NCI-H345 treated with DMSO at 0.1 percent for 48 hours (cell line): ENCODE measurements at regions not wholly inside any gene's neighbourhood (a gene's known extent, or its start where the extent isn't known, plus 50 kb on each side); places are given as distances from the start of the nearest gene placed in this dataset.
"Not testable (repeated sequence)": the region's sequence is repeated elsewhere in the genome, so short reads cannot be mapped to it uniquely, and the experiment has no call there.

Source experiments
- DNase-seq: peaks from one replicate; lab custom pipeline; 2025; ENCODE audit not compliant: unreplicated experiment; lab: John Stamatoyannopoulos, UW

- no peak for DNase-seq
These were observed 385.9 kb upstream of the API5 start for GRCh38 chr11:42925916-42926315.

GRCh38 chr11:42947405-42947804 is 364.4 kb upstream of the API5 start:
- no peak for DNase-seq

GRCh38 chr11:42949738-42950376 is 361.9 kb upstream of the API5 start:
- not testable (repeated sequence) for DNase-seq

DNA sequence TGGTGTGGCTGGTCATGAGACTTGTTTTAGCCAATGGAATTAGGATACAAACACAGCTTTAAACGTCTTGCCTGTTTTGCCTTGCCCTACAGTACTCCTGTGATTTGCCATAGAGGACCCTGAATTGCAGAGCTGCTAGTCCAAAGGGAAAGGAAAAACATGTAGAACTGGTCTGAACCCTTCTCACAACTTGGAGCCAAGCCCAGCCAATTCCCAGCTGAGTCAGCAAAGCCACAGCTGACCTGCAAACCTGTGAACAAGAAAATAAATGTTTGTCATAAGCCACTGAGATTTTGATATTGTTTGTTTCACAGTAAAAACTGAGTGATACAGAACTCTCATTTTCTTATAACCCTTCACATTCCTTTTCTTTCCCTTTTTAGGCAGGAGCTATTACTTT is 360.5 kb upstream of the API5 start:
- DNase-seq: no peak

DNA sequence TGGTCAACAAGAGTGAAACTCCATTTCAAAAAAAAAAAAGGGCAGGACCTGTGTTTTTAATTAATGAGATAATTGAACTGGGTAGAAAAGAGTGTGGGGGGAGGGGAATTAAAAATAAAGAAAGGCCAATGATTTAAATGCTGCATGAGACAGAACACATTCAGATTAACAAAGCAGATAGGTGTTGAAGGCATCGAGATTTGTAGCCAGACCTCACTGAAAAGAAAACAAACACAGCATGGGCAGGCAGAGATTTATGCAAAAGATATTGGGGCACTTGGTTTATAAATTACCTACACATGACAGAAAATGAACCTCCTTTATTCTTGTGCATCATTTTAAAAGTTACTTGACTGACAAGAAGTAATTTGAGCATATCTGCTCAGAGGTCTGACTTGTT is 354.0 kb upstream of the API5 start:
- no peak for DNase-seq

DNA sequence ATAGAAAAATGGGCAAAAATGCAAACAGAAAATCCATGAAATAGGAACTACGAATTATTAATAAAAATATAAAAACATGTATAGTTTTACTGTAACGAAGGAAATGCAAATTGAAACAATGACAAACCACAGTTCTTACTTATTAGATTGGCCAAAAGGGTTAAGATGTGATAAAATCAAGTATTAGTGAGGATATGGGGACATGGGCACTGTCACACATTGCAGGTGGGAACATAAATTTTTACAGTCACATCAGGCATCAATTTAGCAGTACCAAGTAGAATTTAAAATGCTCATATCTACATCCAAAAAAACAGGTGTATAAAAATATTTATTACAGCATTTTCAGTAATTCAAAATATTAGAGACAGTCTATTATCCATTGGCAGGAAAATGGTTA is 353.2 kb upstream of the API5 start:
- DNase-seq: no peak

GRCh38 chr11:42960521-42961088 is 351.2 kb upstream of the API5 start:
- no peak for DNase-seq

GRCh38 chr11:42967653-42968052 is 344.1 kb upstream of the API5 start:
- DNase-seq: no peak

DNA sequence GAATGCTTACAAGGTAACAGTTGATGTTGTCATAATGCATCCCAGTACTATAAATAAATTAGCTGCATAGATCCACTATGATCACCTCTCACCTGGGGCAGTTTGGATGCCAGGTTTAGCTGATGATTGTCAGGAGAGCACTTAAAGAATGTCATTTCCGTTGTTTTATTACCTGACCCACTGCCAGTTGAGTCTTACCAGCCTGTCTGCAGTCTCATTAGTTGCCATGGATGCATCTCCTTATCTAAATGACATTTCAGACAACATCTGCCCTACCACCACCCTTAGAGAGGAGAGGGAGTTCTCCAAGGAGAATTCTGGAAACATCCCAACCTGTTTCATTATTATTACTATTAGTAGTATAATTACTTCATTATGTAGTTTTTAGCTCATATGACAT is 339.1 kb upstream of the API5 start:
- DNase-seq: no peak

DNA sequence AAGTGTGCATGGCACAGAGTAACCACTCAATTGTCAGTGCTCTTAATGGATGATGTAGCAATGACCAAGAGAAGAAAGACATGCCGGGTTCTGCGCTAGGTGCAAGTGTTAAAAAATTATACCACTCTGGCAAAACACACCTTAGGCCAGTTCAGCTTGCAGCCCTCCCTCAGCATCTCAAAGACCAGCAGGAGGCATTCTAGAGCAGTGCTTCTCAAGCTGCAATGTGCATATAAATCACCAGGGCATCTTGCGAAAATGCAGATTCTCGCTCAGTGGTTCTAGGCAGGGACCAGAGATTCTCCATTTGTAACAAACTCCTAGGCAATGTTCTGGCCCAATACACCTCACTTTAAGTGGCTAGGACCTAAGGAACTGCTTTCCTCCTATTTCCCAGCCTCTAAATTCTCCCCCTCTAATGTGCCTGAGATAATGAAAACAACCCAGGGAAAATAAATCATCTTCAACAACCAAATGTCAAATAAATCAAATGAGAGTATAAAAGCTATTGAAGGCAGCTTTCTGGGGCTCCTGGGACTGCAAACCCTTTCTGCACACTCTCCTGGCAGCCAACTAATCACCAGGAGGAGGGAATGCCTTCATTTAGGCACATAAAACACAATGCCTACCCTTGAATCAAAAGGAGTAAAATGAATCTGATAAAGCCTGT is 337.2 kb upstream of the API5 start:
- no peak for DNase-seq

GRCh38 chr11:42975180-42975529 is 336.6 kb upstream of the API5 start:
- DNase-seq: no peak

GRCh38 chr11:42976636-42977217 is 335.1 kb upstream of the API5 start:
- DNase-seq: no peak

DNA sequence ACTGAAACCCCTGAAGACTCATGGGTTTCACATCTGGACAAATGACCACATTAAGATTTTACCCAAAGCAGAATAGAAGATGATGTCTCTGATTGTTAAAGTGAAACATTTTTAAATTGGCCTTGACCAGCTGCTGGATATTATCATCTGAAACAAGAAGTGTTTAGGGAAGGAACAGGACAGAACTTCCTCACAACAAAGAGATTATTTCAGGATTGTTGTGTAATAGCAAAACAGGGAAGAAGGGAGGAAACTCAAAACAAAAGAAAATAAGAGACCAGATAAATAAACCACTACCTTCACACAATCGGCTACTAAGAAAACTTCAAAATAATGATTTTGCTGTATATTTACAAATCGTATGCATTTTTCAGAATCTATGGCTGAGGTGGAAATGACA is 319.2 kb upstream of the API5 start:
- no peak for DNase-seq

GRCh38 chr11:42996421-42997307 is 315.1 kb upstream of the API5 start:
- DNase-seq: no peak

GRCh38 chr11:43004879-43005278 is 306.9 kb upstream of the API5 start:
- not testable (repeated sequence) for DNase-seq

GRCh38 chr11:43010042-43010441 is 301.8 kb upstream of the API5 start:
- no peak for DNase-seq

- DNase-seq: no peak
These were observed 299.2 kb upstream of the API5 start for GRCh38 chr11:43012606-43013005.

GRCh38 chr11:43021466-43021865 is 290.3 kb upstream of the API5 start:
- no peak for DNase-seq

DNA sequence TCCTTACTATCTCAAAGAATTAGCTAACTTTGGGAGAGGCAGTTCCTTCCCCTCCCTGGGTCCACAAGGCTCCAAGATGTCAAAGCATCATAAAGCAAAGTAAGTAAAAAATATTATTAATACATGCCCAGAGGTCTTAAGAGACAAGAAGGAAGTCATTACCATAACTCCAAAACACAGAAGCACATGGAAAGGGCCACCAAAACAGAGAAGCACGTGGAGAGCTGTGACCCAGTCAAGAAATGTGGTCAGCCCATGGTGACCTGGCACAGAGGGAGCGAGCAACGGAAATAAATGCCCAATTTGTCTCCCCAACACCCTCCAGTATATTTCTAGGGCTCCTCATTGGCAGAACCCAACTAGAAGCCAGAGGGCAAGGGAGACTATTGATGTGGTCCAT is 277.5 kb upstream of the API5 start:
- no peak for DNase-seq

- DNase-seq: no peak
These were observed 276.7 kb upstream of the API5 start for GRCh38 chr11:43035086-43035485.

DNA sequence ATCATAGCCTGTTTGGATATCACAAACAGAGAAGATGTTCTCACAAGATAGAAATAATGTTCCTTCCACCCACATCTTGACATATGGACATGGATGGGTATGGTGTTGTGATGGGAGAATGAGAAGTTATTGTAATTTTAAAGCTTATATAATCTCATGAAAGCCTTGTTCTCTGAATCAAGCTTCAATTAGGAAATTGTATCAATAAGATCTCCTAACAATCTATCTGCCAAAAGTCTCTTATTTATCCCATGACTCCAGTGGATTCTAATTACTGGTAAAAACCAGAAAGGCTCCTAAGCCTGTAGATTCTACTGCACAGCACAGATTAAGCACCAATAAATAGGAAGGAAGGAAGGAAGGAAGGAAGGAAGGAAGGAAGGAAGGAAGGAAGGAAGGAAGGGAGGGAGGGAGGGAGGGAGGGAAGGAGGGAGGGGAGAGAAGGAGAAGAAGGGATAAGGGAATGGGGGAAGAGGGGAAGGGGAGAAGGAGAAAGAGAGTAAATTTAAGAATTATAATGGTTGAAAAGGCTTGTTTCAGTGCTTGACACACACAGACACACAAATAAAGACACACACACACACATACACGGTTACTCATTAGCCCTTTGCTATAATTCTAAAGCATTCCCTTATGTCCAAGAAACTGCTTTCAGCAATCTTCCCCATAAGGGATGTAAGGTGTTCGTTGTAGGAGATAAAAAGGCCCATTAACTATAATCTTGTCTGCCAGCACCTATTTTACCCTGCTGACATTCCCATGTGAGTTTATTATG is 258.0 kb upstream of the API5 start:
- no peak for DNase-seq
